ENCODE measurements at regions not wholly inside any gene's neighbourhood (a gene's known extent, or its start where the extent isn't known, plus 50 kb on each side); places are given as distances from the start of the nearest gene placed in this dataset.

DNA sequence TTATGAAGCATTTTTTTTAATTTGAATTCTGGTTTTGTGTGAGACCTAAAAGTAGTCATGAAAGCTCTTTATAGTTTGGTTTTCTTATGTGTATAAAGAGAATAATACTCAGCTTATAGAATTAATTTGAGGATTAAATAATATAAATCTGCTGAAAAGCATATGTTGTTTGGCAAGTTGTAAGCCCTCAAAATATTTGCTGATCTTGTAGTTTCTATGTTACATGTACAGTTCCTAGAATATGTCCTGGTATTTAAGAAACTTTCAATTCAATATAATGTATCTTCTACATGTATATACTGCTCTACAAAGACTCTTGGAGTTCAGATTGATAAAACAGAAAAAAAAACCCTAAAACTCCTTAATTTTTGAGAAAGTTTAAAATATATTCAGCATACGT lies 605.5 kb upstream of the FAM98A start:
- Histone ChIP-seq H3K4me3 (ENCODE audit: low read length in 3 of 3) (no peak overlapping the region), H3K9me3 (ENCODE audit: control insufficient read depth in 2 of 3, insufficient read depth in 1 of 3, low read length in 3 of 3) (no peaks in the 10 kb centered on the region), H3K27ac (ENCODE audit: low read depth in 2 of 2, low read length in 2 of 2) (no peak overlapping the region), H3K9ac (ENCODE audit: low read length in 3 of 3) (no peak overlapping the region), H3K4me1 (ENCODE audit: control insufficient read depth in 2 of 3, insufficient read depth in 2 of 3, low read depth in 1 of 3, low read length in 3 of 3) (peaks cover 0 to 3% (median 0%) of the 10 kb centered on the region in 3 donors), H3K27me3 (ENCODE audit: control insufficient read depth, insufficient read depth, low read length) (no peaks in the 10 kb centered on the region), H3K36me3 (ENCODE audit: control insufficient read depth in 2 of 3, insufficient read depth in 3 of 3, low read length in 3 of 3) (no peaks in the 10 kb centered on the region)
- TF ChIP-seq, protein P1, sequence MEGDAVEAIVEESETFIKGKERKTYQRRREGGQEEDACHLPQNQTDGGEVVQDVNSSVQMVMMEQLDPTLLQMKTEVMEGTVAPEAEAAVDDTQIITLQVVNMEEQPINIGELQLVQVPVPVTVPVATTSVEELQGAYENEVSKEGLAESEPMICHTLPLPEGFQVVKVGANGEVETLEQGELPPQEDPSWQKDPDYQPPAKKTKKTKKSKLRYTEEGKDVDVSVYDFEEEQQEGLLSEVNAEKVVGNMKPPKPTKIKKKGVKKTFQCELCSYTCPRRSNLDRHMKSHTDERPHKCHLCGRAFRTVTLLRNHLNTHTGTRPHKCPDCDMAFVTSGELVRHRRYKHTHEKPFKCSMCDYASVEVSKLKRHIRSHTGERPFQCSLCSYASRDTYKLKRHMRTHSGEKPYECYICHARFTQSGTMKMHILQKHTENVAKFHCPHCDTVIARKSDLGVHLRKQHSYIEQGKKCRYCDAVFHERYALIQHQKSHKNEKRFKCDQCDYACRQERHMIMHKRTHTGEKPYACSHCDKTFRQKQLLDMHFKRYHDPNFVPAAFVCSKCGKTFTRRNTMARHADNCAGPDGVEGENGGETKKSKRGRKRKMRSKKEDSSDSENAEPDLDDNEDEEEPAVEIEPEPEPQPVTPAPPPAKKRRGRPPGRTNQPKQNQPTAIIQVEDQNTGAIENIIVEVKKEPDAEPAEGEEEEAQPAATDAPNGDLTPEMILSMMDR (IDR thresholded peaks at IDR 0.05; ENCODE audit: borderline replicate concordance, extremely low read depth, insufficient read depth), result no peak
- DNase-seq (no peak), FAIRE-seq (no peak)
- intact Hi-C loops (cut with DNase I), result no loop called here

DNA sequence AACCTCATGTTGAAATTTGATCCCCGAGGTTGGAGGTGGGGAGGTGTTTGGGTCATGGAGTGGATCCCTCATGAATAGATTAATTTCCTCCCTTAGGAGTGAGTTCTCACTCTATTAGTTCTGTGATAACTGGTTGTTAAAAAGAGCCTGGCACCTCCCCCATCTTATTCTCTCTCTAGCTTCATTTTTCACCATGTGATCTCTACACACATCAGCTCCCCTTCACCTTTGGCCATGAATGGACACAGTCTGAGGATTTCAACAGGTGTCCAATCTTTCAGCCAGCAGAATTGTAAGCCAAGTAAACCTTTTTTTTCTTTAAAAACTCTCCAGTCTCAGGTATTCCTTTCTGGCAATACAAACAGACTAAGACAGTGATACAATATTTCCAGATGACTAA lies 602.0 kb upstream of the FAM98A start:
- intact Hi-C loops (cut with DNase I), result no loop called here
- peak in 2 of 5 donors; percentile 34 to 53 for DNase-seq
- TF ChIP-seq, protein P1 (IDR thresholded peaks at IDR 0.05; ENCODE audit: borderline replicate concordance, extremely low read depth, insufficient read depth), result no peak
- Histone ChIP-seq H3K27me3 (ENCODE audit: control insufficient read depth, insufficient read depth, low read length) (no peaks in the 10 kb centered on the region), H3K27ac (ENCODE audit: low read depth in 2 of 2, low read length in 2 of 2) (no peak overlapping the region), H3K4me3 (ENCODE audit: low read length in 3 of 3) (no peak overlapping the region), H3K36me3 (ENCODE audit: control insufficient read depth in 2 of 3, insufficient read depth in 3 of 3, low read length in 3 of 3) (no peaks in the 10 kb centered on the region), H3K9me3 (ENCODE audit: control insufficient read depth in 2 of 3, insufficient read depth in 1 of 3, low read length in 3 of 3) (no peaks in the 10 kb centered on the region), H3K4me1 (ENCODE audit: control insufficient read depth in 2 of 3, insufficient read depth in 2 of 3, low read depth in 1 of 3, low read length in 3 of 3) (peaks cover 0 to 6% (median 0%) of the 10 kb centered on the region in 3 donors), H3K9ac (ENCODE audit: low read length in 3 of 3) (no peak overlapping the region)
- no peak for FAIRE-seq

DNA sequence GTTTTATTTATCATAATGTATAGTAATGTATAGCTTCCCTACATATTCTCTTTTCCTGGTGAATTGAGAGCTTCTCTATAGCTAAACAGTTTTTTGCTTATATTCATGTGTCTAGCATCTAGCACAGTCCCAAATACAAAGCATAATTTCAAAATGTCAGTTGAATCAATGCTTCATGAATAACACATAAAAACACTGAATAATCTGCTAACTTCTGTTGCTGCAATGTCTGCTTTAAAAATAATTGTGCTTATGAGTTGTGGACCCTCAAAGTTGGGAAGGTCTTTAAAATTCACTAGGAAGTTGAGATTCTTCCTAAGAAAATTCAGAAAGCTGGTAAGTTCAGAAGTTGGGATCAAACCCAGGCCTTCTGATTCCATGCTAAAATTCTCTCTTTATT lies 600.9 kb upstream of the FAM98A start:
- DNase-seq (no peak), FAIRE-seq (no peak)
- TF ChIP-seq, protein P1 (IDR thresholded peaks at IDR 0.05; ENCODE audit: borderline replicate concordance, extremely low read depth, insufficient read depth), result no peak
- intact Hi-C loops (cut with DNase I), result no loop called here
- Histone ChIP-seq H3K27ac (ENCODE audit: low read depth in 2 of 2, low read length in 2 of 2) (no peak overlapping the region), H3K36me3 (ENCODE audit: control insufficient read depth in 2 of 3, insufficient read depth in 3 of 3, low read length in 3 of 3) (no peaks in the 10 kb centered on the region), H3K9me3 (ENCODE audit: control insufficient read depth in 2 of 3, insufficient read depth in 1 of 3, low read length in 3 of 3) (no peaks in the 10 kb centered on the region), H3K27me3 (ENCODE audit: control insufficient read depth, insufficient read depth, low read length) (no peaks in the 10 kb centered on the region), H3K9ac (ENCODE audit: low read length in 3 of 3) (no peak overlapping the region), H3K4me1 (ENCODE audit: control insufficient read depth in 2 of 3, insufficient read depth in 2 of 3, low read depth in 1 of 3, low read length in 3 of 3) (peaks cover 0 to 6% (median 0%) of the 10 kb centered on the region in 3 donors), H3K4me3 (ENCODE audit: low read length in 3 of 3) (no peak overlapping the region)

DNA sequence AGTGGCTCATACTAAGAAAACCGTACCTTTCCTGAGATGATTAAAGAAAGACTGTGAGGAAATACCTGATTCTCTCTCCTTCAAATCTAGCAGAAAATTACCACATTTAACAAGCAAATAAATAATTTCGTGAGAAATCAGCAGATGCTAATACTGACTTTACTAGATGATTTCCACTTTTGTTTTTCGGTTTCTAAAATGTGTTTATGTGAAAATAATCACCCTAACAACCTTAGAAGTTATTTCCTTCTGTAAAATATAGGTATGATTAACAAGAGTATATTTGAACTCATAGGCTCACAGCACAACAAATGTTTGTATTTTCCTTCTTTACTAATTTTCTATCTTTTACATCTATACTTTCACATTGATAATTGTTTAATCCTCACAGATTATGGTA lies 594.1 kb upstream of the FAM98A start:
- Histone ChIP-seq H3K27me3 (ENCODE audit: control insufficient read depth, insufficient read depth, low read length) (no peaks in the 10 kb centered on the region), H3K9ac (ENCODE audit: low read length in 3 of 3) (no peak overlapping the region), H3K36me3 (ENCODE audit: control insufficient read depth in 2 of 3, insufficient read depth in 3 of 3, low read length in 3 of 3) (no peaks in the 10 kb centered on the region), H3K4me1 (ENCODE audit: control insufficient read depth in 2 of 3, insufficient read depth in 2 of 3, low read depth in 1 of 3, low read length in 3 of 3) (peaks cover 0 to 3% (median 0%) of the 10 kb centered on the region in 3 donors), H3K4me3 (ENCODE audit: low read length in 3 of 3) (no peak overlapping the region), H3K27ac (ENCODE audit: low read depth in 2 of 2, low read length in 2 of 2) (no peak overlapping the region), H3K9me3 (ENCODE audit: control insufficient read depth in 2 of 3, insufficient read depth in 1 of 3, low read length in 3 of 3) (no peaks in the 10 kb centered on the region)
- FAIRE-seq, result no peak
- TF ChIP-seq, protein P1 (IDR thresholded peaks at IDR 0.05; ENCODE audit: borderline replicate concordance, extremely low read depth, insufficient read depth), result no peak
- no peak for DNase-seq
- intact Hi-C loops (cut with DNase I), result no loop called here

Data from kidney (tissue), 13 donors.